Trophoblast cell (in vitro differentiated cells and primary cell): ENCODE measurements at regions not wholly inside any gene's neighbourhood (a gene's known extent, or its start where the extent isn't known, plus 50 kb on each side); places are given as distances from the start of the nearest gene placed in this dataset.

Experiments
- DNase-seq, 2 donors: peaks; one replicate each; pipeline ENCODE4 v3.0.0-alpha.2; 2016
- H2AFZ ChIP-seq: 2 replicates; pipeline ENCODE4 v1.6.1; 2013; ENCODE audit warnings: low read length, moderate library complexity, mild to moderate bottlenecking; ENCODE audit not compliant: insufficient read depth, poor library complexity
- H2AK5ac ChIP-seq: 2 replicates; pipeline ENCODE4 v1.6.1; 2013; ENCODE audit warnings: mild to moderate bottlenecking, low read length
- H2BK120ac ChIP-seq: 2 replicates; pipeline ENCODE4 v1.6.1; 2013; ENCODE audit warnings: low read length, mild to moderate bottlenecking, moderate library complexity; ENCODE audit not compliant: insufficient read depth, poor library complexity
- H2BK12ac ChIP-seq: 2 replicates; pipeline ENCODE4 v1.6.1; 2013; ENCODE audit warnings: mild to moderate bottlenecking, low read length, moderate library complexity
- H2BK5ac ChIP-seq: 2 replicates; pipeline ENCODE4 v1.6.1; 2013; ENCODE audit warnings: low read length, low read depth, moderate library complexity, mild to moderate bottlenecking; ENCODE audit not compliant: poor library complexity
- H3K14ac ChIP-seq: 2 replicates; pipeline ENCODE4 v1.6.1; 2013; ENCODE audit warnings: mild to moderate bottlenecking, low read length
- H3K18ac ChIP-seq: 2 replicates; pipeline ENCODE4 v1.6.1; 2013; ENCODE audit warnings: mild to moderate bottlenecking, low read length
- H3K23ac ChIP-seq: 2 replicates; pipeline ENCODE4 v1.6.1; 2013; ENCODE audit warnings: low read length
- H3K27ac ChIP-seq: 2 replicates; pipeline ENCODE4 v1.5.1; 2013; ENCODE audit warnings: low read depth, mild to moderate bottlenecking, inconsistent platforms, low read length, moderate library complexity
- H3K27me3 ChIP-seq: 2 replicates; pipeline ENCODE4 v1.6.1; 2013; ENCODE audit warnings: inconsistent platforms, mild to moderate bottlenecking, low read length, moderate library complexity; ENCODE audit not compliant: insufficient read depth
- H3K36me3 ChIP-seq, 2 experiments: 1 replicate in 1 of 2; 2 replicates in 1 of 2; pipeline ENCODE4 v1.6.1; 2013; ENCODE audit warnings: low read length in 2 of 2, mild to moderate bottlenecking in 2 of 2, moderate library complexity in 1 of 2; ENCODE audit not compliant: insufficient read depth in 2 of 2, control insufficient read depth in 1 of 2
- H3K4ac ChIP-seq: 2 replicates; pipeline ENCODE4 v1.6.1; 2013; ENCODE audit warnings: low read depth, mild to moderate bottlenecking, low read length, moderate library complexity
- H3K4me1 ChIP-seq, 2 experiments: 1 replicate in 1 of 2; 2 replicates in 1 of 2; pipeline ENCODE4 v1.6.1; 2013; ENCODE audit warnings: low read length in 2 of 2, mild to moderate bottlenecking in 2 of 2, moderate library complexity in 1 of 2; ENCODE audit not compliant: insufficient read depth in 2 of 2, control insufficient read depth in 1 of 2
- H3K4me2 ChIP-seq: 2 replicates; pipeline ENCODE4 v1.6.1; 2013; ENCODE audit warnings: inconsistent platforms, mild to moderate bottlenecking, low read length, moderate library complexity
- H3K4me3 ChIP-seq: 2 replicates; pipeline ENCODE4 v1.5.1; 2013; ENCODE audit warnings: mild to moderate bottlenecking, low read depth, low read length, inconsistent platforms
- H3K79me1 ChIP-seq: one replicate; pipeline ENCODE4 v1.6.1; 2013; ENCODE audit warnings: low read length
- H3K79me2 ChIP-seq: 2 replicates; pipeline ENCODE4 v1.6.1; 2013; ENCODE audit warnings: low read length, mild to moderate bottlenecking; ENCODE audit not compliant: control insufficient read depth, insufficient read depth, poor library complexity
- H3K9ac ChIP-seq: 2 replicates; pipeline ENCODE4 v1.6.1; 2013; ENCODE audit warnings: mild to moderate bottlenecking, low read length
- H3K9me3 ChIP-seq: 2 replicates; pipeline ENCODE4 v1.6.1; 2013; ENCODE audit warnings: low read depth, mild to moderate bottlenecking, control low read depth, inconsistent platforms, low read length; ENCODE audit not compliant: insufficient read depth
- H4K12ac ChIP-seq: 2 replicates; pipeline ENCODE4 v1.6.1; 2013; ENCODE audit warnings: low read depth, mild to moderate bottlenecking, low read length, moderate library complexity
- H4K8ac ChIP-seq: 2 replicates; pipeline ENCODE4 v1.6.1; 2013; ENCODE audit warnings: low read depth, mild to moderate bottlenecking, low read length, moderate library complexity
- H4K91ac ChIP-seq: one replicate; pipeline ENCODE4 v1.6.1; 2013; ENCODE audit warnings: low read depth, mild to moderate bottlenecking, low read length, moderate library complexity
- WGBS: extraction: QIAGEN DNeasy Blood & Tissue Kit; methylation state at CpG from one replicate; pipeline ENCODE4 v1.1.7; 2013; ENCODE audit warnings: missing lambda C conversion rate; ENCODE audit not compliant: insufficient read length, insufficient coverage; ENCODE audit errors: extremely low coverage; 5-methylcytosine and 5-hydroxymethylcytosine counted together

DNA sequence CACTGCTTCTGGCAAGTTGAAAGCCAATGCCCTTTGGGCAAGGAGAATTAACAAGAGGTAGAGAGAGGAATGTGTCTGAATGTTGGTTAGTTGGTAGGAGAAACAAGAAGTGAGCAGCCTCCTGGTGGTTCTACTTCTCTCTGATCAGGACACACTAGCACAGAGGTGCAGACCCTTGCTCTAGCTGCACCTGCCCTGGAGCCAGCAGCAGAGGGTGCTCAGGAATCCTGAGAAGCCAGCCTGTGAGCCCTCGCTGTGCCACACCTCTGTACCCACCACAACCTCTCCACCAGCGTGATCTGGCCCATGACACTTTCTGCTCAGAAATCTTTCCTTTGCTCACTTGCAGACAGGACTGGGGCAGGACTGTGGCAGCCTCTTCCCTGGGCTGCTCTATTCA, 364.7 kb downstream of the RPS24 start:
- WGBS: no CpG with 5 or more reads among the region's 2 CpGs
- H4K12ac ChIP-seq: no peak overlapping the region
- peaks cover 2% of the 10 kb centered on the region for H3K9me3 ChIP-seq
- no peak overlapping the region for H3K18ac ChIP-seq
- no peak overlapping the region for H2BK120ac ChIP-seq
- H4K91ac ChIP-seq: no peak overlapping the region
- peaks cover 4% of the 10 kb centered on the region for H3K79me1 ChIP-seq
- no peak overlapping the region for H3K27ac ChIP-seq
- H3K14ac ChIP-seq: no peak overlapping the region
- no peak overlapping the region for H3K23ac ChIP-seq
- no peaks in the 10 kb centered on the region for H3K79me2 ChIP-seq
- H3K9ac ChIP-seq: no peak overlapping the region
- peaks cover 5 to 11% of the 10 kb centered on the region in 2 experiments for H3K4me1 ChIP-seq
- no peak overlapping the region for H2AFZ ChIP-seq
- H3K27me3 ChIP-seq: no peaks in the 10 kb centered on the region
- H4K8ac ChIP-seq: no peak overlapping the region
- H3K4ac ChIP-seq: no peak overlapping the region
- H2BK12ac ChIP-seq: no peak overlapping the region
- no peak overlapping the region for H2AK5ac ChIP-seq
- H2BK5ac ChIP-seq: no peak overlapping the region
- no peak for DNase-seq
- no peak overlapping the region for H3K4me3 ChIP-seq
- no peaks in the 10 kb centered on the region for H3K36me3 ChIP-seq
- no peak overlapping the region for H3K4me2 ChIP-seq

DNA sequence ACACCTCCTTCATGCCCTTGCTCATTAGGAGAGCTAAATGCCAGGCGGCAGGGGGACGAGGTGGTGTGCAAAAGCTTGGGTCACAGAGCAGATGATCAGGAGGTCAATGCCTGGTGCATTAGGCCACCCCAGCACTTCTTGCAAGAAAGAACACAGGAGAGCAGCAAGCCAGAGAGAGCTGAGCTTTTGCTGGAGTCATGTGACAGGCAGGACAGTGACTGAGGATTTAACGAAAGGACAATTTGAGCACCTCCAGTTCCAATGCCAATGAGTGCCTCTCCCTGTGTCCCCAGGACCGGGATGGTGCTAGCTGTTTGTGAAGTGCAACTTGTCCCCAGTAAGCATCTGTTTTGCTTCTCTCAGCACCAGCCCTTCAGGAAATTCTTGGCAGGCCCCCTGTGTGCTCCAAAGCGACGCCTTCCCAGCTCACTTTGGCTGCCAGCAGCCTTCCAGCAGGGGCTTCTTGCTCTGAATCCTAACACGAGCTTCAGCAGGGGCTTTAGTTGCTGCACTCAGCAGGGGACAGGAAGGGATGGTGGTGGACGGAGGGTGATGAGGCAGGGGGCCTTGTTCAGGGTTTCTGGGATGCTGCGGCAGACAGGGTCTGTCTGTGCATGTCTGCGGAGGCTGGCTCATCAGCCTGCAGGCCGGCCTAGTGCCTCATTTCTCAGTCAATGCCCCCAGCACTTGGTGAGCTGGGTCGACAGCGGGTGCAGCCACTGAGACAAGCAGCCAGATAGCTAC, 368.1 kb downstream of the RPS24 start:
- H3K14ac ChIP-seq: peak overlapping the region; percentile 13
- peaks cover 4% of the 10 kb centered on the region for H3K79me1 ChIP-seq
- peaks cover 7 to 14% of the 10 kb centered on the region in 2 experiments for H3K4me1 ChIP-seq
- no peak overlapping the region for H3K23ac ChIP-seq
- no CpG with 5 or more reads among the region's 13 CpGs for WGBS
- H2BK5ac ChIP-seq: no peak overlapping the region
- H2AK5ac ChIP-seq: no peak overlapping the region
- H3K4me3 ChIP-seq: no peak overlapping the region
- peak overlapping the region; percentile 32 for H2AFZ ChIP-seq
- H2BK12ac ChIP-seq: peak overlapping the region; percentile 4
- no peak overlapping the region for H3K4me2 ChIP-seq
- no peak overlapping the region for H4K8ac ChIP-seq
- no peak overlapping the region for H3K18ac ChIP-seq
- no peak overlapping the region for H4K12ac ChIP-seq
- no peak overlapping the region for H3K27ac ChIP-seq
- no peak overlapping the region for H2BK120ac ChIP-seq
- H3K27me3 ChIP-seq: no peaks in the 10 kb centered on the region
- peaks cover 2% of the 10 kb centered on the region for H3K9me3 ChIP-seq
- no peak for DNase-seq
- H4K91ac ChIP-seq: peak overlapping the region; percentile 48
- H3K4ac ChIP-seq: no peak overlapping the region
- H3K36me3 ChIP-seq: no peaks in the 10 kb centered on the region
- no peak overlapping the region for H3K9ac ChIP-seq
- H3K79me2 ChIP-seq: no peaks in the 10 kb centered on the region

- Histone ChIP-seq H3K4me3 (no peak overlapping the region), H2BK120ac (no peak overlapping the region), H4K12ac (no peak overlapping the region), H3K79me1 (peaks cover 8% of the 10 kb centered on the region), H2BK5ac (no peak overlapping the region), H2BK12ac (peak overlapping the region; percentile 41), H3K9me3 (peaks cover 2% of the 10 kb centered on the region), H3K4ac (no peak overlapping the region), H3K79me2 (no peaks in the 10 kb centered on the region), H2AK5ac (no peak overlapping the region), H3K14ac (no peak overlapping the region), H3K9ac (no peak overlapping the region), H4K8ac (no peak overlapping the region), H3K27ac (no peak overlapping the region), H3K36me3 (no peaks in the 10 kb centered on the region), H3K4me2 (no peak overlapping the region), H3K18ac (no peak overlapping the region), H2AFZ (no peak overlapping the region), H3K23ac (no peak overlapping the region), H3K4me1 (peaks cover 10 to 17% of the 10 kb centered on the region in 2 experiments), H3K27me3 (no peaks in the 10 kb centered on the region), H4K91ac (no peak overlapping the region)
- no CpG with 5 or more reads among the region's 4 CpGs for WGBS
- no peak for DNase-seq
Observed at GRCh38 chr10:78402591-78402990, 368.9 kb downstream of the RPS24 start.

- peaks cover 11 to 22% of the 10 kb centered on the region in 2 experiments for H3K4me1 ChIP-seq
- H3K4me2 ChIP-seq: no peak overlapping the region
- H3K18ac ChIP-seq: no peak overlapping the region
- no peak for DNase-seq
- peaks cover 11% of the 10 kb centered on the region for H3K79me1 ChIP-seq
- no peak overlapping the region for H4K12ac ChIP-seq
- peaks cover 3% of the 10 kb centered on the region for H3K9me3 ChIP-seq
- H3K4ac ChIP-seq: no peak overlapping the region
- H3K27me3 ChIP-seq: no peaks in the 10 kb centered on the region
- no peak overlapping the region for H2AFZ ChIP-seq
- H2AK5ac ChIP-seq: no peak overlapping the region
- H4K91ac ChIP-seq: no peak overlapping the region
- H4K8ac ChIP-seq: no peak overlapping the region
- H3K36me3 ChIP-seq: no peaks in the 10 kb centered on the region
- no peak overlapping the region for H3K9ac ChIP-seq
- H3K79me2 ChIP-seq: no peaks in the 10 kb centered on the region
- H2BK120ac ChIP-seq: no peak overlapping the region
- H3K23ac ChIP-seq: no peak overlapping the region
- no CpG with 5 or more reads among the region's 6 CpGs for WGBS
- H3K14ac ChIP-seq: no peak overlapping the region
- H2BK5ac ChIP-seq: no peak overlapping the region
- no peak overlapping the region for H3K27ac ChIP-seq
- H2BK12ac ChIP-seq: peak overlapping the region; percentile 12
- H3K4me3 ChIP-seq: no peak overlapping the region
Observed at GRCh38 chr10:78403781-78404180, 370.1 kb downstream of the RPS24 start.
